B cell (primary cell): ENCODE measurements at regions not wholly inside any gene's neighbourhood (a gene's known extent, or its start where the extent isn't known, plus 50 kb on each side); places are given as distances from the start of the nearest gene placed in this dataset.

ENCODE experiments used
- EZH2 ChIP-seq: IDR thresholded peaks from 2 replicates; pipeline ENCODE4 v1.6.1; 2012; ENCODE audit warnings: borderline replicate concordance, low read depth, mild to moderate bottlenecking, moderate library complexity, low read length; ENCODE audit not compliant: insufficient read depth, poor library complexity, severe bottlenecking
- TF ChIP-seq, protein P1 (sequence below): fragments of 200-600 bp; IDR thresholded peaks from one replicate; pipeline ENCODE4 v1.8.0; 2022; ENCODE audit warnings: antibody characterized with exemption, mild to moderate bottlenecking

DNA sequence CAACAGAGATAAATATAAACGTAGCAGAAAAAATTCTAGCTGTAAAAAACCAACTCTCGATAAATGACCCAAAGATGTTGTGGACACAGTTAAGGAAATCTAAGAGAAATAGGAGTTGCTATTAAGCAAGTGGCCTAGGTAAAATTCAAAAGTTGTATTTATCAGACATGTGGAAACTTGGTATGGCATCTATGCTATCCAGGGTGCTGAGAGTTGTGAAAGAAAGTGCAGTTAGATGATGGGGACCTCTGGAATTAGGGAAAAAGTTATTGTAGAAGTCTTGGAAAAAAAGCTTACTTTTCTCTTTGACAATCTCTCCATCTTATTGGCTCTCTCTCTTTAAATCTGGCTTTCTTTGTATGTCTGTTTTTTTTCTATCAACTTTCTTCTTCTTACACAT lies 1090.9 kb downstream of the TBL1XR1 start:
- TF ChIP-seq EZH2 = no peak
- TF ChIP-seq, protein P1, sequence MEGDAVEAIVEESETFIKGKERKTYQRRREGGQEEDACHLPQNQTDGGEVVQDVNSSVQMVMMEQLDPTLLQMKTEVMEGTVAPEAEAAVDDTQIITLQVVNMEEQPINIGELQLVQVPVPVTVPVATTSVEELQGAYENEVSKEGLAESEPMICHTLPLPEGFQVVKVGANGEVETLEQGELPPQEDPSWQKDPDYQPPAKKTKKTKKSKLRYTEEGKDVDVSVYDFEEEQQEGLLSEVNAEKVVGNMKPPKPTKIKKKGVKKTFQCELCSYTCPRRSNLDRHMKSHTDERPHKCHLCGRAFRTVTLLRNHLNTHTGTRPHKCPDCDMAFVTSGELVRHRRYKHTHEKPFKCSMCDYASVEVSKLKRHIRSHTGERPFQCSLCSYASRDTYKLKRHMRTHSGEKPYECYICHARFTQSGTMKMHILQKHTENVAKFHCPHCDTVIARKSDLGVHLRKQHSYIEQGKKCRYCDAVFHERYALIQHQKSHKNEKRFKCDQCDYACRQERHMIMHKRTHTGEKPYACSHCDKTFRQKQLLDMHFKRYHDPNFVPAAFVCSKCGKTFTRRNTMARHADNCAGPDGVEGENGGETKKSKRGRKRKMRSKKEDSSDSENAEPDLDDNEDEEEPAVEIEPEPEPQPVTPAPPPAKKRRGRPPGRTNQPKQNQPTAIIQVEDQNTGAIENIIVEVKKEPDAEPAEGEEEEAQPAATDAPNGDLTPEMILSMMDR = no peak
